ENCODE measurements at regions not wholly inside any gene's neighbourhood (a gene's known extent, or its start where the extent isn't known, plus 50 kb on each side); places are given as distances from the start of the nearest gene placed in this dataset.
"Not testable (repeated sequence)": the region's sequence is repeated elsewhere in the genome, so short reads cannot be mapped to it uniquely, and the experiment has no call there.

- DNase-seq: no peak
These were observed 52.8 kb upstream of the IL1RAPL2 start for GRCh38 chrX:104513162-104513561.

DNA sequence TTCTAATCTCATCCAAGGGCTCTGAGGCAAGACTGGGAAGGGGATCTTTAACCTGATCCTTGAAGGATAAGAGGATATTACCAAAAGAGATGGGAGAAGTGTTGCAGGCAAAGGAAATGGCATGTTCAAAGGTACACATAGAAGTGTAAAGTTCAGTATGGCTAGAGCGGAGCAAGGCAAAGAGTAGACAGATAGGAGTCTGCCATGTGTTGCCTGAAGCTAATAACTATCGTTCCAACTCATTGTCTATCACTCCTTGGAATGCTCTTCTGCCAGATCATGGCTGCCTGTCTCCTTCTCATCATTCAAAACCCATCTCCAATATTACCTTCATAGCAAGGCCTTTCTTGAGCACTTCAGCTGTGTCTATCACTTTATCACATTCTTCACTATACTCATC is 55.2 kb upstream of the IL1RAPL2 start:
- no peak for DNase-seq

- no peak for DNase-seq
These were observed 63.5 kb upstream of the IL1RAPL2 start for GRCh38 chrX:104502460-104502859.

- DNase-seq: no peak
These were observed 77.2 kb upstream of the IL1RAPL2 start for GRCh38 chrX:104488811-104489210.

GRCh38 chrX:104486691-104487090 is 79.3 kb upstream of the IL1RAPL2 start:
- no peak for DNase-seq

DNA sequence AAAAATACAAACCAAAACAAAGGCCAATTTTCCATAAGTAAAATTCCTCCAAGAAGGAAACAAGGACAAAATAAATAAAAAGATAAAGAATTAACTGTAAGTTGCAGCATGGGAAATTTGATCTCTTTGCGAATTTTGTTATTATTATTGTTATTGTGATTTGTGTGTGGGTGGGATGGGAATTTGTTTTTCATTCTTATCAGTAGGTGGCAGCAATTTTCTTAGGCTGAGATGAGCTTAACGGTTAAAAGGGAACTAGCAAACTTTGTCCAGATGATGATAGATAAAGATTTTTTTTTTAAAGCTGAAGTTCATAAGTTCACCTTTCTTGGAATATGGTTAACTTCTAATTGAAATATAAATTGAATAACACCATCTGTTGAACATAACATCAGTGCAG is 83.2 kb upstream of the IL1RAPL2 start:
- DNase-seq: no peak

DNA sequence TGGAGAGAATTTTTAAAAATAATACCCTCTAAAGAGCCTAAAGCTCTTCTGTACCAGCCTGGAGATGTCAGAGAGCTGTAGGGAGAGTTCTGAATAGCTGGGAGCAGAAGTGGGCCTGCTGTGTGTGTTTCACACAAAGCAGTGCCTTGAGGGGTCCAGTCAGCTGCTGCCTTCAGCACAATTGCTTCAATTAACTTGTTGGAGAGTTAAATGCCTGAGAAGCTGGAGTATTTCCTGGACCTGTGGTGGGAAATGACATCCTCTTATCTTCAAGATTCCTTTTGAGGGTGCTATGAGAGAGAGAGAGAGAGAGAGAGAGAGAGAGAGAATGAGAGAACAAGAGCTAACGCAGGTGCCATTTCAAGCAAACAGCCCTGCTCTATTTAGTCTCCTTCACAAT is 96.2 kb upstream of the IL1RAPL2 start:
- DNase-seq: no peak

DNA sequence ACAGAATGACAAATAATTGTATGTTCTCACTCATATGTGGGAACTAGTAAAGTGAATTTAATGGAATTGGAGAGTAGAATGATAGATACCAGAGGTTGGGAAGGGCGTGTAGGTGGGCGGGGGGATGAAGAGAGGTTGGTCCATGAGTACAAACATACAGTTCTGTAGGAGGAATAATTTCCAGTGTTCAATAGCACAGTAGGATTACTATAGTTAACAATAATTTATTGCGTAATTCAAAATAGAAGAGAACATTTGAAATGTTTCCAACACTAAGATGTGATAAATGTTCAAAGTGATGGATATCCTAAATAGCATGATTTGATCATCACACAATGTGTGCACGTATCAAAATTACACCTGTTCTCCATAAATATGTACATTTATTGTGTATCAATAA is 106.2 kb upstream of the IL1RAPL2 start:
- DNase-seq: no peak

GRCh38 chrX:104457130-104457529 is 108.9 kb upstream of the IL1RAPL2 start:
- not testable (repeated sequence) for DNase-seq

DNA sequence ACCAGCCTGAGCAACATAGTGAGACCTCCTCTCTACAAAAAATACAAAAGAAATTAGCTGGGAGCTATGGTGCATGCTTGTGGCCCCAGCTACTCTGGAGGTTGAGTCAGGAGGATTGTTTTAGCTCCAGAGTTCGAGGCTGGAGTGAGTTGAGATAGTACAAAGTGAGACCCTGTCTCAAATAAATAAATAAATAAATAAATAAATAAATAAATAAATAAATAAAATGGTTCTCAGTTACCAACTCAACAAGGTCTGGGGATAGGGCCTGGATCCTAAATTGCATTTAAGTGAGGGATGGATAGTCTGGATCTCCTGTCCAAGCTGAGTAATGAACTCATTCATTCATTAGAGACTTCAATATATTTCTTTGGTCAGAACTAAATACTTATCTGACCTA is 115.7 kb upstream of the IL1RAPL2 start:
- DNase-seq: no peak

GRCh38 chrX:104445591-104445990 is 120.4 kb upstream of the IL1RAPL2 start:
- no peak for DNase-seq

- no peak for DNase-seq
These were observed 130.8 kb upstream of the IL1RAPL2 start for GRCh38 chrX:104435249-104435648.

- DNase-seq: no peak
These were observed 133.7 kb upstream of the IL1RAPL2 start for GRCh38 chrX:104432321-104432720.

GRCh38 chrX:104430742-104431119 is 135.3 kb upstream of the IL1RAPL2 start:
- DNase-seq: no peak

- no peak for DNase-seq
These were observed 135.8 kb upstream of the IL1RAPL2 start for GRCh38 chrX:104430072-104430741.

- DNase-seq: no peak
These were observed 137.8 kb upstream of the IL1RAPL2 start for GRCh38 chrX:104428231-104428630.

DNA sequence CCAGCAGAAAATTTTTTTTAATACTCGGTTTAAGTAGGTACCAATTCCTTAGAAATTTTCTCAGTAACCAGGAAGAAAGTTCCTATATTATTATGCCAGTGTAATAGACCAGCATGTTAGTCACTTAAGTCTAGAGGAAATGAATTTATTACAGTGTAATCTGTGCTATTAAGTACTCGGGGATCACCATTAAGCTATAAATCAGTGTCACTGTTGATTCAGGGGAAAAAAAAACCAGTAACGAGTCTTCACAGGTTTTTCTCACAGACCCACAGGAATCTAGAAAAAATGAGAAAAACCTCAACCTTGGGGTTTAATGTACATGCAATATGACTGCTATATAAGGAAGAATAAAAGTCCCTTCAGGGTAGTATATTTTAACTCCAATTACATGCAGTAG is 138.3 kb upstream of the IL1RAPL2 start:
- DNase-seq: no peak

- no peak for DNase-seq
These were observed 138.9 kb upstream of the IL1RAPL2 start for GRCh38 chrX:104427073-104427472.

DNA sequence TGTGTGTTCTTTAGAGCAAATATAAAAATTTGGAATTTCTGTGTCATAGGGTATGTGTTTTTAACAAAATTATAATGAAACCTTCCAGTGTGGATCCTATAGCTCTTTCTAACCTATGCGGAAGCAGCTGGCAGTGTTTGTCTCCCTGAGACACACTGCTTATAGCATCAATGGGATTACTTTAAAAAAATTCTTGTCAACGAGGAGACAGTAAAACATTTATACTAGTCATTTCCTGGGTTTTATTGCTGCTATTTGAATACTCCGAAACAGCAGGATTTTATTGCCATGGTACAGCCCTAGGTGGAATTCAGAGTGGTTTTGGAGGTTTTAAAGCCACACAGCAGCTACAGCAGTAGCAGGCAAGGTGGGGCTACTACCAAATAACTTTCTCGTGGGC is 145.1 kb upstream of the IL1RAPL2 start:
- DNase-seq: no peak

DNA sequence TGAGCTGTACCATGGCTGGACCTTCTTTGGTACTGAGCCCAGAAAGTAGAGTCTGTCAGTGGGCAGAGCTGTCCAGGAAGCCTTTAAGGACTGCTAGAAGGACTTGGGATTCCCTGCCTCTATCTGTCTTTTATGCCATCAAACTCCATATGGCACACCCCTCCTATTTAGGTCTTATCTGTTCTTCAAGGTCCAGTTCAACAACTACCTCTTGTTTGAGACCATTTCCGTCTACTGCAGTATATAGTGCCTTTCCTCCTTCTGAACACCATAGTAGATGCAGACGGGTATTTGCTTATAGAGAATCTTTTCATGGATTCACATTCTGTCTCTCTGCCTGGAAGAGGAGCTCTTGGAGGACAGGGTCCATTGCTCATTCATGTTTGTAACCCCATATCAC is 146.1 kb upstream of the IL1RAPL2 start:
- no peak for DNase-seq

DNA sequence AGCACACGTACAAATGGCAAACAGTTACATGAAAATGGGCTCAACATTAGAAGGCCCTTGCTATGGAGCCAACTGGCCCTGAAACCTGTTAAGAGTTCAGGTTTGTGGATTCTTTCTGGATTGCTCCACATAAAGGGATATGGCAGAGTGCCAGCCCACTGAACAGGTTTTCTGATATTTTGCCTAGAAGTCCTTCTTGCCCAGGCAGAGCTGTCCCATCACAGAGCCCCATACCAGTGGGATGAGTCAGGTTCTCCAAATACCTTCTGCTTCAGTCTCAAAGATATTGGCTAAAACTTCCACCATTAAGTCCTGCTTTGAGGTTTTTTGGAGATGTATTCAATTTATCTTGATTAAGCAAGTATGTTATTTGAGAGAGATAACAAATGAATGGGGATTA is 146.8 kb upstream of the IL1RAPL2 start:
- no peak for DNase-seq

- DNase-seq: no peak
These were observed 154.2 kb upstream of the IL1RAPL2 start for GRCh38 chrX:104411800-104412199.

DNA sequence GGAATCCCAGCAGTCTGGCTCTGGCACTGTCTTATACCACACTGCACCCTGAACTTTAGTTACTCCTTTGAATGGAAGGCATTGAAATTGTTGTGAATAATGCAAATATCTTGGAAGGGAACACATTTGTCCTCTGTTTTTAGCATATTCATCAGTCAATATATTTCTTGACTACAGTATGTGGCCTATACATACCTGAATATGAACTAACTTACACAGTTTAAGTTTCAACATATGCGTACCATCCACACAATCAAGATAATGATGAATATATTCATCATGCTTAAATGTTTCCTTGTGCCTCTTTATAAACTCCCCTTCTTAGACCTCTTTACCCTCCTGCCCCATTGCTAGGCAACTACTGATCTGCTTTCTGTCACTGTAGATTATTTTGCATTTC is 145.7 kb upstream of the ESX1 start:
- no peak for DNase-seq

- no peak for DNase-seq
These were observed 137.6 kb upstream of the ESX1 start for GRCh38 chrX:104392350-104392749.

- no peak for DNase-seq
These were observed 137.2 kb upstream of the ESX1 start for GRCh38 chrX:104391906-104392305.

- DNase-seq: no peak
These were observed 122.2 kb upstream of the ESX1 start for GRCh38 chrX:104376937-104377336.

Measured in T-helper 2 cell (primary cell).